ENCODE measurements at regions not wholly inside any gene's neighbourhood (a gene's known extent, or its start where the extent isn't known, plus 50 kb on each side); places are given as distances from the start of the nearest gene placed in this dataset.

GRCh38 chr6:126764104-126764503, 354.4 kb upstream of the RSPO3 start:
- Histone ChIP-seq H3K27ac (ENCODE audit: control insufficient read depth, insufficient read depth) (no peak overlapping the region), H3K79me2 (ENCODE audit: control insufficient read depth, insufficient read depth, low read length) (no peaks in the 10 kb centered on the region), H2AFZ (ENCODE audit: control insufficient read depth, low read depth, low read length) (no peak overlapping the region), H3K27me3 (replicated peaks in 1 of 2; ENCODE audit: control insufficient read depth in 2 of 2, insufficient read depth in 2 of 2, low read length in 1 of 2) (no peaks in the 10 kb centered on the region), H3K4me3 (no peak overlapping the region), H3K4me1 (ENCODE audit: control insufficient read depth, insufficient read depth, low read length) (no peaks in the 10 kb centered on the region), H3K9ac (ENCODE audit: control insufficient read depth, insufficient read depth, low read length) (no peak overlapping the region), H3K9me3 (replicated peaks; ENCODE audit: control insufficient read depth, insufficient read depth, low read length) (no peaks in the 10 kb centered on the region), H3K36me3 (ENCODE audit: control insufficient read depth in 2 of 2, insufficient read depth in 2 of 2, low read length in 1 of 2) (no peaks in the 10 kb centered on the region), H3K4me2 (ENCODE audit: control insufficient read depth, insufficient read depth) (no peak overlapping the region), H4K20me1 (ENCODE audit: control insufficient read depth, insufficient read depth) (no peaks in the 10 kb centered on the region)
- BruUV-seq (replicated peaks) = no TSS peak
- WGBS (ENCODE audit: insufficient coverage, insufficient replicate concordance, low lambda C conversion rate, missing lambda C conversion rate) = 70% methylated on average over 4 of the region's 4 CpGs
- ChIA-PET POLR2A (no interaction called here), SMC1A (ENCODE audit: uncharacterized antibody, unreplicated experiment) (interaction anchor here (0.6 to 1.1 kb wide), 2 partner anchors 11 to 578 kb away, joined by 3 to 4 read pairs; no protein-coding TSS in a partner anchor), CTCF (interaction anchor here (0.7 kb wide), 1 partner anchor 310 kb away, joined by 3 read pairs; no protein-coding TSS in a partner anchor), RAD21 (ENCODE audit: unreplicated experiment) (no interaction called here)
- in situ Hi-C loops (cut with MboI) (no loop called here), intact Hi-C loops (cut with micrococcal nuclease; ENCODE audit: unreplicated experiment) (no loop called here)
- no peak for TF ChIP-seq CBFB (IDR thresholded peaks at IDR 0.05; ENCODE audit: low read depth)
- no peak for TF ChIP-seq STAT1 (conservative IDR thresholded peaks at IDR 0.05)
- TF ChIP-seq SPI1 (IDR thresholded peaks at IDR 0.05; ENCODE audit: borderline replicate concordance, insufficient read depth, low read depth, low read length) = no peak
- TF ChIP-seq BRCA1 (IDR thresholded peaks at IDR 0.05; ENCODE audit: low read depth, low read length) = no peak
- TF ChIP-seq GABPA (IDR thresholded peaks at IDR 0.05; ENCODE audit: low read depth) = no peak
- TF ChIP-seq KDM1A (IDR thresholded peaks at IDR 0.05; ENCODE audit: borderline replicate concordance) = no peak
- TF ChIP-seq RBBP5 (conservative IDR thresholded peaks at IDR 0.05) = no peak
- no peak for FAIRE-seq
- DNase-seq (ENCODE audit: low read depth, low spot score) = no peak
- no peak for ATAC-seq

- H3K36me3 ChIP-seq (ENCODE audit: control insufficient read depth in 2 of 2, insufficient read depth in 2 of 2, low read length in 1 of 2) = no peaks in the 10 kb centered on the region
- no peak for FAIRE-seq
- H3K4me3 ChIP-seq = no peak overlapping the region
- H3K79me2 ChIP-seq (ENCODE audit: control insufficient read depth, insufficient read depth, low read length) = no peaks in the 10 kb centered on the region
- no peaks in the 10 kb centered on the region for H4K20me1 ChIP-seq (ENCODE audit: control insufficient read depth, insufficient read depth)
- POLR2A ChIA-PET = no interaction called here
- H3K4me2 ChIP-seq (ENCODE audit: control insufficient read depth, insufficient read depth) = no peak overlapping the region
- H3K9me3 ChIP-seq (replicated peaks; ENCODE audit: control insufficient read depth, insufficient read depth, low read length) = no peaks in the 10 kb centered on the region
- DNase-seq (ENCODE audit: low read depth, low spot score) = no peak
- RAD21 ChIA-PET (ENCODE audit: unreplicated experiment) = no interaction called here
- CTCF ChIA-PET = no interaction called here
- WGBS (ENCODE audit: insufficient coverage, insufficient replicate concordance, low lambda C conversion rate, missing lambda C conversion rate) = 25% methylated on average over 4 of the region's 4 CpGs
- in situ Hi-C loops (cut with MboI) = no loop called here
- no peak overlapping the region for H3K27ac ChIP-seq (ENCODE audit: control insufficient read depth, insufficient read depth)
- ATAC-seq = no peak
- intact Hi-C loops (cut with micrococcal nuclease; ENCODE audit: unreplicated experiment) = no loop called here
- H3K27me3 ChIP-seq (replicated peaks in 1 of 2; ENCODE audit: control insufficient read depth in 2 of 2, insufficient read depth in 2 of 2, low read length in 1 of 2) = no peaks in the 10 kb centered on the region
- no peaks in the 10 kb centered on the region for H3K4me1 ChIP-seq (ENCODE audit: control insufficient read depth, insufficient read depth, low read length)
- H2AFZ ChIP-seq (ENCODE audit: control insufficient read depth, low read depth, low read length) = no peak overlapping the region
- no peak for TF ChIP-seq FOXK2 (IDR thresholded peaks at IDR 0.05)
- no peak for TF ChIP-seq RELA (IDR thresholded peaks at IDR 0.05; ENCODE audit: borderline replicate concordance, partially characterized antibody)
- TF ChIP-seq BRCA1 (IDR thresholded peaks at IDR 0.05; ENCODE audit: low read depth, low read length) = no peak
- TF ChIP-seq TARDBP (IDR thresholded peaks at IDR 0.05; ENCODE audit: borderline replicate concordance) = no peak
- no peak for TF ChIP-seq SRF (IDR thresholded peaks at IDR 0.05; ENCODE audit: low read depth in 2 of 2, low read length in 2 of 2)
- no peak for TF ChIP-seq IRF4 (IDR thresholded peaks at IDR 0.05; ENCODE audit: low read depth, low read length)
- no peak for TF ChIP-seq ZNF384 (IDR thresholded peaks at IDR 0.05; ENCODE audit: borderline replicate concordance, low read depth, low read length)
- no peak for TF ChIP-seq BHLHE40 (IDR thresholded peaks at IDR 0.05; ENCODE audit: borderline replicate concordance in 1 of 2, low read depth in 2 of 2, low read length in 1 of 2)
- no peak for TF ChIP-seq RB1 (IDR thresholded peaks at IDR 0.05; ENCODE audit: borderline replicate concordance)
- TF ChIP-seq JUND (IDR thresholded peaks at IDR 0.05; ENCODE audit: low read depth, low read length) = no peak
- no peak for TF ChIP-seq ATF7 (IDR thresholded peaks at IDR 0.05; ENCODE audit: low read depth)
- no peak for TF ChIP-seq SMAD5 (IDR thresholded peaks at IDR 0.05; ENCODE audit: low read depth)
- no TSS peak for BruUV-seq (replicated peaks)
- no peak overlapping the region for H3K9ac ChIP-seq (ENCODE audit: control insufficient read depth, insufficient read depth, low read length)
- SMC1A ChIA-PET (ENCODE audit: uncharacterized antibody, unreplicated experiment) = no interaction called here
Observed at GRCh38 chr6:126764671-126765070, 353.8 kb upstream of the RSPO3 start.

Measured in GM12878 (cell line).